Type B pancreatic cell (in vitro differentiated cells): ENCODE measurements at regions not wholly inside any gene's neighbourhood (a gene's known extent, or its start where the extent isn't known, plus 50 kb on each side); places are given as distances from the start of the nearest gene placed in this dataset.
"Not testable (repeated sequence)": the region's sequence is repeated elsewhere in the genome, so short reads cannot be mapped to it uniquely, and the experiment has no call there.

Experiments used
- DNase-seq: peaks from one replicate; pipeline ENCODE4 v3.0.0; 2021; ENCODE audit warnings: mixed read lengths; ENCODE audit not compliant: unreplicated experiment; ENCODE audit errors: extremely low spot score
- H3K27ac Mint-ChIP-seq: 2 replicates; pipeline ENCODE4 v1.8.0; 2021; ENCODE audit warnings: mild to moderate bottlenecking, mixed read lengths
- H3K27me3 Mint-ChIP-seq: 2 replicates; pipeline ENCODE4 v1.8.0; 2021; ENCODE audit warnings: mixed read lengths
- H3K36me3 Mint-ChIP-seq: 2 replicates; pipeline ENCODE4 v1.8.0; 2021; ENCODE audit warnings: mixed read lengths
- H3K4me1 Mint-ChIP-seq: one replicate; pipeline ENCODE4 v1.8.0; 2021; ENCODE audit warnings: mixed read lengths; ENCODE audit not compliant: unreplicated experiment
- H3K4me3 Mint-ChIP-seq: 2 replicates; pipeline ENCODE4 v1.8.0; 2021; ENCODE audit warnings: mild to moderate bottlenecking, mixed read lengths
- H3K9me3 Mint-ChIP-seq: 2 replicates; pipeline ENCODE4 v1.8.0; 2021; ENCODE audit warnings: mixed read lengths
- TF ChIP-seq, protein P1 (sequence below): fragments of 200-600 bp; sonication (generic); conservative IDR thresholded peaks from 2 replicates; pipeline ENCODE4 v1.5.0; 2021; ENCODE audit warnings: antibody characterized with exemption, mild to moderate bottlenecking

DNA sequence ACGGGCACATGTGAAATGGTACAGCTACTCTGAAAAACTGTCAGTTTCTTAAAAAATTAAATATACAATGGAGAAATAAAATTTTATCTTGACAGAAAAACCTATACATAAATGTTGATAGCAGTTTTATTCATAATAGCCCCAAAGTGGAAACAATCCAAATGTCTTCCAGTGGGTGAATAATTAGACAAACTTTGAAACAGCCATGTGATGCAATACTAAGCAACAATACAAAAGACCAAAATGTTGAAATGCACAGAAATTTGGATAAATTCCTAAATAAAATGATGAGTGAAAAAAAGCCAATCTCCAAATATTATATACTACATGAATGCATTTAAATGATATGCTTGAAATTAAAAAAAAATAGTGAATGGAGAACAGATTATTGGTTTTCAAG, 523.1 kb downstream of the HTR1B start:
- H3K4me1 Mint-ChIP-seq, result no peaks in the 10 kb centered on the region
- H3K4me3 Mint-ChIP-seq, result no peak overlapping the region
- TF ChIP-seq, protein P1, sequence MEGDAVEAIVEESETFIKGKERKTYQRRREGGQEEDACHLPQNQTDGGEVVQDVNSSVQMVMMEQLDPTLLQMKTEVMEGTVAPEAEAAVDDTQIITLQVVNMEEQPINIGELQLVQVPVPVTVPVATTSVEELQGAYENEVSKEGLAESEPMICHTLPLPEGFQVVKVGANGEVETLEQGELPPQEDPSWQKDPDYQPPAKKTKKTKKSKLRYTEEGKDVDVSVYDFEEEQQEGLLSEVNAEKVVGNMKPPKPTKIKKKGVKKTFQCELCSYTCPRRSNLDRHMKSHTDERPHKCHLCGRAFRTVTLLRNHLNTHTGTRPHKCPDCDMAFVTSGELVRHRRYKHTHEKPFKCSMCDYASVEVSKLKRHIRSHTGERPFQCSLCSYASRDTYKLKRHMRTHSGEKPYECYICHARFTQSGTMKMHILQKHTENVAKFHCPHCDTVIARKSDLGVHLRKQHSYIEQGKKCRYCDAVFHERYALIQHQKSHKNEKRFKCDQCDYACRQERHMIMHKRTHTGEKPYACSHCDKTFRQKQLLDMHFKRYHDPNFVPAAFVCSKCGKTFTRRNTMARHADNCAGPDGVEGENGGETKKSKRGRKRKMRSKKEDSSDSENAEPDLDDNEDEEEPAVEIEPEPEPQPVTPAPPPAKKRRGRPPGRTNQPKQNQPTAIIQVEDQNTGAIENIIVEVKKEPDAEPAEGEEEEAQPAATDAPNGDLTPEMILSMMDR, result no peak
- no peak for DNase-seq
- no peaks in the 10 kb centered on the region for H3K36me3 Mint-ChIP-seq
- no peaks in the 10 kb centered on the region for H3K27me3 Mint-ChIP-seq
- no peak overlapping the region for H3K27ac Mint-ChIP-seq
- H3K9me3 Mint-ChIP-seq, result no peaks in the 10 kb centered on the region

DNA sequence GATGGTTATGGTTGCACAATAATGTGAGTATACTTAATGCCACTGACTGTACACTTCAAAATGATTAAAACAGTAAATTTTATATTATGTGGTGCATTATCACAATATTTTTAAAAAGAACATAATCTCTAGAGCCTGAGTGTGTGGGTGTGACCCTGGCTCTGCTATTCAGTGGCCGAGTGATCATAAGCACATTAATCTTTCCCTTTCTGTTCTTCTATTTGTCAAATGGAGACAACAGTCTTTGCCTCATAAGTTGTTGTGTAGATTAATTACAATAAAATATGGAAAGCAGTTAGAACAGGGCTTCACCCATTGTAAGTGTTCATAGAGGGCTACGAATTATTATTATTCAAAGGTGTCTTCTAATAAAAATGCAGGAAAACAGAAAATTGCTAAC, 548.6 kb downstream of the HTR1B start:
- no peak for DNase-seq
- Mint-ChIP-seq H3K36me3 (no peaks in the 10 kb centered on the region), H3K27me3 (no peaks in the 10 kb centered on the region), H3K4me3 (no peak overlapping the region), H3K4me1 (no peaks in the 10 kb centered on the region), H3K9me3 (no peaks in the 10 kb centered on the region), H3K27ac (no peak overlapping the region)
- TF ChIP-seq, protein P1, result no peak

DNA sequence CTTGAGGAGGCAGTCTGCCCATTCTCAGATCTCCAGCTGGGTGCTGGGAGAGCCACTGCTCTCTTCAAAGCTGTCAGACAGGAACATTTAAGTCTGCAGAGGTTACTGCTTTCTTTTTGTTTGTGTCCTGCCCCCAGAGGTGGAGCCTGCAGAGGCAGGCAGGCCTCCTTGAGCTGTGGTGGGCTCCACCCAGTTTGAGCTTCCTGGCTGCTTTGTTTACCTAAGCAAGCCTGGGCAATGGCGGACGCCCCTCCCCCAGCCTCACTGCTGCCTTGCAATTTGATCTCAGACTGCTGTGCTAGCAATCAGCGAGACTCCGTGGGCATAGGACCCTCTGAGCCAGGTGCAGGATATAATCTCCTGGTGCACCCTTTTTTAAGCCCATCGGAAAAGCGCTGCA, 557.8 kb downstream of the HTR1B start:
- H3K27me3 Mint-ChIP-seq, H3K4me3 Mint-ChIP-seq, H3K36me3 Mint-ChIP-seq, H3K4me1 Mint-ChIP-seq, H3K9me3 Mint-ChIP-seq, DNase-seq, H3K27ac Mint-ChIP-seq: not testable (repeated sequence)

DNA sequence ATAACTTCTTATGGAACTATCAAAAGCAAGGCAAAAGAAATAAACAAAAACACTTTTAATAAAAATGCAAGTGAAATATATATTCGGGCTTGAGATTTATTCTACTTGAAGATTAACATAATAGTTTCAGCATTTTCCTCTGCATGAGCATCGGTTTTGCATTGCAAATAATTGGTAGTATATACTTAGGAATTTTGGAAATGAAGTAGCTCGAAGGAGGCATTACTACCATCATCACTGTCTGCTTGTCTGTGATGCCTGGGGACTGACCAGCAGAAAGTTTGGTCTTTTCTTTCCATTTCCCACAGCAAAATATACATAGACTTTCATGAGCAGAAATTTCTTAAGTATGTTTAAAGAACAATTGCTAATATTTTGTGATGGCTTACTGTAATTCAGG, 570.7 kb downstream of the HTR1B start:
- TF ChIP-seq, protein P1, result no peak
- Mint-ChIP-seq H3K4me1 (no peaks in the 10 kb centered on the region), H3K36me3 (no peaks in the 10 kb centered on the region), H3K4me3 (no peak overlapping the region), H3K27me3 (no peaks in the 10 kb centered on the region), H3K9me3 (peaks cover 4% of the 10 kb centered on the region), H3K27ac (no peak overlapping the region)
- no peak for DNase-seq

DNA sequence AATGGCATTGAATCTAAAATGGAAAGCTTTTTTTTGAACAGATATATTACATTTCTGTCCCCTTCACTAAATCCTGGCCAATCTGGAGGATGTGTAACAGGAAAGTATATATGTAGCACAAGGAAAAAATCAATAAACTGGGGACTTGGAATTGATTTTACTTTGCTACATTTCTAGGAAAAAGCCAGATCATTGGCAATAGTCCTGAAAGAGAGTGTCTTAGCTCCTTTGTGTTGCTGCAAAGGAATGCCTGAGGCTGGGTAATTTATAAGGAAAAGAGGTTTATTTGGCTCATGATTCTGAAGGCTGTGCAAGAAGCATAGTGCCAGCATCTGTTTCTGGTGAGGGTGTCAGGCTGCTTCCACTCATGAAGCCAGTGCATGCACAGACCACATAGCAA, 574.9 kb downstream of the HTR1B start:
- H3K9me3 Mint-ChIP-seq, result no peaks in the 10 kb centered on the region

DNA sequence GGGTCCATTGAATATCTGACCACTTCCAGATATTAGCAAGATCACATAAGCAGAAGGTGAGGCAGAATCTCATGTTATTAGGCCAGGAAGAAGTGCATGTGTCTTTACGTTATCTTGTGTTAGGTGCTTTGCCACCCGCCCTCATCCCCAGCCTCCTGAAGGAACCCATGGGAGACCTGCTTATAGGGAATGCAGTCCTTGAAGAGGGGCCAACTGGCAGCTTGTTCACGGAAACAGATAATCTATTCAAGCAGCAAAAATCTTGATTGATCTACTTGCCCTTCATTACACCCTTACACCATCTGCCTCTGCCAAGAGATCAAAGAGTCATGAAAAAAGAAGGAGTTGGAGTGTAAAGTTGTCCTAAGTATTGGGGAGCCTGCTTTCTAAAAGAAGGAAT, 576.4 kb downstream of the HTR1B start:
- peaks cover 5% of the 10 kb centered on the region for H3K4me1 Mint-ChIP-seq
- no peaks in the 10 kb centered on the region for H3K27me3 Mint-ChIP-seq
- H3K27ac Mint-ChIP-seq, result no peak overlapping the region
- TF ChIP-seq, protein P1, result no peak
- no peaks in the 10 kb centered on the region for H3K9me3 Mint-ChIP-seq
- no peak for DNase-seq
- no peak overlapping the region for H3K4me3 Mint-ChIP-seq
- no peaks in the 10 kb centered on the region for H3K36me3 Mint-ChIP-seq

More for the DNA sequence above, 574.9 kb downstream of the HTR1B start:
- Mint-ChIP-seq H3K4me3 (no peak overlapping the region), H3K27me3 (no peaks in the 10 kb centered on the region), H3K27ac (no peak overlapping the region), H3K36me3 (no peaks in the 10 kb centered on the region), H3K4me1 (peaks cover 5% of the 10 kb centered on the region)
- DNase-seq, result no peak
- TF ChIP-seq, protein P1, result no peak
